GM19455 (cell line): ENCODE measurements at regions not wholly inside any gene's neighbourhood (a gene's known extent, or its start where the extent isn't known, plus 50 kb on each side); places are given as distances from the start of the nearest gene placed in this dataset.
"Not testable (repeated sequence)": the region's sequence is repeated elsewhere in the genome, so short reads cannot be mapped to it uniquely, and the experiment has no call there.

Experiments
- ATAC-seq: cut with Tn5 transposase; IDR thresholded peaks from one replicate; pipeline ENCODE4 v1.9.1; 2021; ENCODE audit not compliant: unreplicated experiment

DNA sequence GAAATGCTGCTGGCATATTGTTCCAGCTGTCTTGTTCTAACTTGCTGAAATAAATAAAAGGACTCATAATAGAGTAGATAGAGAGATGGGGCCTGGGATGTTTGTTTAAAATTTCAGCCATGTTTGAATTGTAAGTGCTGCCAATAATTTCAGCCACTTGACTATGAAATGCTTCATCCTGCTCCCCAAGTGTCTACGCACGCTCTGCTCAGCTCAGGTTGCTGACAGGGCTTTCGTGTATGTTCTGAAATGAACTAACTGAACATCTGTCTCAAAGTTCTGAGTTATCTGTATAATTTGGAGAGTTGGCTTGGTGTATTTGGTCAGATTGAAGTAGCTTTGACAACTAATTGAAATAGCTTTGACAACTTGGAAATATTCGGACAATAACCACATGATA is 387.8 kb downstream of the BMP2 start:
- no peak for ATAC-seq

GRCh38 chr20:7155794-7156193 is 388.3 kb downstream of the BMP2 start:
- no peak for ATAC-seq

DNA sequence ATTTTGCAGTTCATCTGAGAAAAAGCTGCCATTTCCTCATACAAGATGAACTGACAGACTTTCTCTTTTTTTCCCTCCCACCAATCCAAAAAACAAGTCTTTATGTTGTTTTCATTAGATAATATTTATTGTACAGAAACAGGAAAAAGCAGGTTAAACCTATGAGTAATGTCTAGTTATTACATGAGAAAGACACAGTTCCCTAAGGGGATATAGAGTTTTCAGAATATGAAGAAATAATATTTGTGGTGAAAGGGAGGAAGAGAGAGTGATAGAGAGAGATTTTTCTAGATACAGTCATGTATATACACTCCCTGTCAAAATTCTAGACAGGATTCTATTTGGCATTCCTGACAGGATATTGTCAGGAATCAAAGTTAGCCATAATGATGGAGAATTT is 392.4 kb downstream of the BMP2 start:
- ATAC-seq: no peak

- ATAC-seq: no peak
Observed at GRCh38 chr20:7161690-7162089, 394.2 kb downstream of the BMP2 start.

DNA sequence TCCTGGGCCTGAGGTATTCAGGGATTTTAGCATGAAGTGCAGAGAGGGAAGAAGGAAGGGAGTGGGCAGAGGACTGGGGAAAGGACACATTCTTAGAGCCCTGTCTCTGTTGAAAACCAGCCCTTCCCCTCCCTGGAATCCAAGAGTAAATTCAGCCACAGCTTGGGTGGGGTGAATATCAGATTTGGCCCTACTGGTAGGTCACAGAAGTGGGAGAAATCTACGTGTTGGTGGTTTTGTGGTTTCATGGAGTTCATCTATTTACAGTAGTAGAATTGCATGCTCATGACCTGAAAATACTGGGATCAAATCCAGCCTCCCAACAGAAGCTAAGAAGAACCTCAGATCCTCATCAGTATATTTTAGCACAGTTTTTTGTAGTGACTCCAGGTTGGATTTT is 404.4 kb downstream of the BMP2 start:
- ATAC-seq: no peak

- ATAC-seq: no peak
Observed at GRCh38 chr20:7174554-7174953, 407.1 kb downstream of the BMP2 start.

GRCh38 chr20:7175827-7176226 is 408.3 kb downstream of the BMP2 start:
- ATAC-seq: not testable (repeated sequence)

GRCh38 chr20:7178004-7178403 is 410.5 kb downstream of the BMP2 start:
- ATAC-seq: no peak

DNA sequence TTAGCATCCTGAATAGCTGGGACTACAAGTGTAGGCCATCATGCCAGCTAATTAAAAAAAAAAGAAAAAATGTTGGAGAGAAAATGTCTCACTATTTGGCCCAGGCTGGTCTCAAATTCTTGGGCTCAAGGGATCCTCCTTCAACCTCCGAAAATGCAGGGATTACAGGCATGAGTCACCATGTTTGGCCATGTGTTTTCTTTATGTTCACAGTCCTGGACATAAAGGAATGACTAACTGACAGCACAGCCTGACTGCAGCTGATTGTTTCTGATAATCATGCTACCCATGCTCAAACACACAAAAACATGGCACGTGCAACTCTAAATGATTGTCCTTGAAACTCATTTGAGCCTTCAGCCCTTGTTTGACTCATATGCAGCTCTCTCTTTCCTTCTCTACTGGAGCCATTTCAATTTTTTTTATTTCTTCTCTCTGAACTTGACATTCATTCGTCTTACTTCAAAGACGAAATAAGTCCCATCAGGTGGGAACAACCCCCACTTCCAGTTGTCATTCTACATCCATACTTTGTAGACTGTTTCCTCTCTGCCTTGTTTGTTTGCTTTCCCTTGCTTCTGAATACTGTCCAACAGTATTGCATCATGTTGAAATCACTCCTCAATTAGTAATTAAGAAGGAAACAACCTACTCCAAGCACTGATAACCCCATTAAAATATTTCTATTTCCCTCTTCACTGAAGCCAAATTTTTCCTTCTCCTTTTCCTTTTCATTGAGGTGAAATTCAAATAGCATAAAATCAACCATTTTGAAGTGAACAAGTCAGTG is 413.0 kb downstream of the BMP2 start:
- no peak for ATAC-seq

GRCh38 chr20:7189231-7189630 is 421.7 kb downstream of the BMP2 start:
- ATAC-seq: no peak

DNA sequence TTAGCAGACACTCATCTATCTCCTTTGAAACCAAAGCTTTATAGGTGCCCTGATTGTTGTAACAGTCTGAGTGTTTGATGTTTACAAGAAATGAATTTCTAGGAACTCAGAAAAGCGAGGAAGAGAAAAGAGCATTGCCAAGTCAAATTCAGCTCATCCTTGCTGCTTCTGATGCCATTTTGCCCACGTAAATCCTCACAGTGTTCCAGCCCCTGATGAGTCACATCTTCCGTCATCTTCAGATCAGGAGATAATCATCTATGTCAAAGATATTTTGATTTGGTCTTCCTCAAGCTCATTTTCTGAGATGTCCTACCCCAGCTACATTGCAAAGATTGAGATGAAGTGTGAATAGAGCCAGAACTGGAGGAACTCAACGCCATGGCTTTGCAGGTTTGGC is 426.2 kb downstream of the BMP2 start:
- no peak for ATAC-seq

DNA sequence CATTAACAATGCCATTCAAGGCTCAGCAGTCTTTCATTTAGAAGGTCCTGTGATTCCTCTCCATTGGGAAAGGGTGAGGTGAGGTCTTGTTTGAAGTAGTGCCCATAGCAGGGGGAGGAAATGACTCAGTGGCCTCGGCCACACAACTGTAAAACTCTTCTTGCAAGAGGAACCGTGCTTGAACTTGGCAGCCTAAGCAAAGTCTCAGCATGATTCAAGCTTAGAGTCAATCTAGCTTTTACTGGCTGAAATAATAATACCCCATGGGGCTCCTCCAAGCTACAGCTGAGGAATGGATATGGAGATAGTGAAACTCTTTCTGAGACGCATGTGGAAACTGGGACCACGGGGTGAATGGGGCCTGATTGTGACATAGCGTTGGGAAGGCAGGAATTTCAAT is 428.2 kb downstream of the BMP2 start:
- ATAC-seq: no peak

DNA sequence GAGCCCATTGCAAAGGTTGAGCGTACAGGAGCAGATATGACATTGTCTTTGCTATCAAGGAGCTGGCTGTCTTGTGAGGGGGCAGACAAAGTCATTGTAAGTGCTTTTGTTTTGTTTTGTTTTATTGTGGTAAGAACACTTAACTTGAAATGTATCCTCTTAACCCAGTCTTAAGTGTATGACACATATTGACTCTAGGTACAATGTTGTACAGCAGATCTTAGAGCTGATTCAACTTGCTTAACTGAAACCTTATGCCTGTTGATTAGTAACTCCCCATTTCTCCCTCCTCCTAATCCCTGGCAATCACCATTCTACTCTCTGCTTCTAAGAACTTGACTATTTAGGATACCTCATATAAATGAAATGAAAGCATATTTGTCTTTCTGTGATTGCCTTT is 429.0 kb downstream of the BMP2 start:
- no peak for ATAC-seq

GRCh38 chr20:7199861-7200260 is 432.4 kb downstream of the BMP2 start:
- no peak for ATAC-seq

DNA sequence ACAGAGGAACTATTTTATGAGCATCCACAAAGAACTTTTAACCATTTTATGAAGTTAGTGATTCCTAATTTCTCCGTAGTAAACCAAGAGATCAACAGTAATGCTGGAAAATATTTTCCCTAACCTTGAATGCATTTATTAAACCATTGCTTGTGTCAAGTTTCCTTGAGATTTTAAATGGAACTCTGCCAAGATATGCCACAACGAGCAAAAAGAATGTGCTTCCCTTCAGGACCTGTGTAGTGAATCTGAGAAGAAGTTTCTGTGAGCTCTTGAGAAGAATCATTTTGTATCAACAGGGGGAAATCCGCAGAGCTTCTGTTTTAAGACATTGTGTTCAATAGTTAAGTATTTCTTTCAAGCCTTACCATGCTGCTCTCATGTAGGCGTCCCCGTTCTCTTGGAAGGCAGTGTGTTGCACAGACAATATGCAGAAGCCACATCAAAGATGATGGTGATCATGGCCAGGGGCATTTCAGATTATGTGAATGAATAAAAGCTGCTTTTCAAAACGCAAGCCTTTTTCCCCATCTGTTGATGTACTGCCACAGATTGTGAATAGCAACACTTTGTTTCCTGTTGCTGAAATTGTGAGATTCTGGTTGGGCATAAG is 439.8 kb downstream of the BMP2 start:
- ATAC-seq: no peak

DNA sequence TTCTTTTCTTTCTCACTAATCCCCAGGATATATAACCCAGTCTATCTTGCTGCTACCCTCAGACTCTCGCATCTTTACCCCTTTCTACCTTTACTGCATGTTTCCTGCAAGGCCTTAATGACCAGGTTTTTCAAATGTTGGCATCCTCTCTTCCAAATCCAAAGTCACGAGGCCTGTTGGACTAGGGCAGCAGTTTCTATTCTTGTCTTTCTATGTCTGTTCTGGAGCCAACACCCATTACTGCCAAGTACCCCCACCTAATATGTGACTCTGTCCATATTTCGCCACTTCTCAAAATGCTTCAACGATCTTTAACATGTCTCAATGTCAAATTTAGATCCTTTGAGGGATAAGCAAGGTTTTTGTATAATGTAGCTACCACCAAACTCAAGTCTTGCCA is 443.4 kb downstream of the BMP2 start:
- no peak for ATAC-seq

DNA sequence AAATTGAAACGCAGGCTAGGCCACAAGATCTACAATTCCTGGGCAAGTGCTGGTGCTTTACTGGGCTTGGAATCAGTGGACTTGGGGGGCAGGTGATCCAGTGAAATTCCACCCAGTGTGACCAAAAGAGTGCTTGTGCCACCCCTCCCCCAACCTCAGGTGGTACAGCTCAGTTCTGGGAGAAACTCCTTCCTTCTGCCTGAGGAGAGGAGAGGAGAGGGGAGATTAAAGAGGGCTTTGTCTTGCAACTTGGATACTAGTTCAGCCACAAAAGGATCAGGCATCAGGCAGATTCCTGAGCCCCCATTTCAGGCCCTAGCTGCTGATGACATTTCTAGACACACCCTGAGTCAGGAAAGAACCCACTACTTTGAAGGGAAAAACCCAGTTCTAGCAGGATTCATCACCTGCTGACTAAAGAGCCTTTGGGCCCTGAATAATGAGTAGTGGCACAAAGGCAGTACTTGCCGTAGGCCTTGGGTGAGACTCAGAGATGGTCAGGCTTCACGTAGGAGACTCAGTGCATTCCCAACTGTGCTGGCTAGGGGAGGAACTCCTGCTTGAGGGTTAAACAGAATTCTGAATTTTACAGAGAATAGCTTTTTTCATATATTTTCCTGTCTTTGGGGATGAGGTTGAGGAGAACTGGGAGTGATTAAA is 446.7 kb downstream of the BMP2 start:
- no peak for ATAC-seq

DNA sequence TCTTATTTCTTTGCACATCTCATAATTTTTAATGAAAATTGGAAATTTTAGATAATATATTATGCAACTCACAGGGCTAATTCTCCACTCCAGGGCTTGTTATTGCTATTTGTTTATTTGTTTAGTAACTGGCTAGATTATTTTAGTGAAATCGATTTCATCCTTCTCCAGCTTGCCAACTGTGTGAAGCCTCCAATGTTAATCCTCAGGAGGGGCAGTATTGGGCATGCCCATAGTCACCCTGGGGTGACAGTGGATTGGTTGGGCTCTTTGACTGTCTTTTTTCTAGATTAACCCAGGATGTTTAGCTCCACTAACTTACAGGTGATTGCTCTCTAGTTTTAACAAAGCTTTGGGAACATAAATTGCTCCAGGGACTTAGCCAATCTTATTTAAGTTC is 450.1 kb downstream of the BMP2 start:
- no peak for ATAC-seq

- no peak for ATAC-seq
Observed at GRCh38 chr20:7220755-7221154, 453.3 kb downstream of the BMP2 start.

DNA sequence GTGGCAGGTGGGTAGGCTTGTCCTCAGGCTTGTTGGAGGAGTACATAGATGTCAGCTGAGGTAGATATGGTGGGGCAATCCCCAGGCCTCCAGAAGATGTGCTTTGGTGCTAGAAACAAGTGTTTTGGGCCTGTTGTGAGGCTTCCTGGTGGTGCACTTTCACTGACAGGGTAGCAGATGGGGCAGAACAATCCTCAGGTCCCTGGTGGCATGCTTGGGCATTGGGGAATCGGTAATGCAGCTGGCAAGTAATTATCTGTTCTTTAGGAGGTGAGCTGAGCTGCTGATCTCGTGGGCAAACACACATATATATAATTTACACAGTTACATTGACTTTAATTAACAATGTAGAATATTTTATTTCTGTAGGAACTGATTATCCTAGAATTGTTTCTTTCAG is 458.7 kb downstream of the BMP2 start:
- ATAC-seq: no peak

DNA sequence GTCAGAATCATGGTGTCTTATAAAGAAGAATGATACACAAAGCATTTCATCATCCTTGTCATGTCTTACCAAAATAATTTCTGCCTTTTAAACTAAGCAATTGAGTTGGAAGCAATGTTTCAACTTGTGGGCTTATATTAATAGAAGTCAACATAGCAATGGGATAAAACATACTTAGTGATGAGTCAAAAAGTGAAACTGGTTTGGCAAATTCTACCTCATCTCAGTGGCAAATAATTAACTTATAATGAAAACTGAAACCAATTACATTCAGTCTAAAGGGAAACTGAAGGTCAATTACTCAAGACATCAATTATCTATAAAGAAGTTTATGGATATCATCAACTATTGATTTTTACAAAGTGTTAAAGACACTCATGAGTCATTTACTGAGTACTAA is 463.8 kb downstream of the BMP2 start:
- ATAC-seq: no peak

DNA sequence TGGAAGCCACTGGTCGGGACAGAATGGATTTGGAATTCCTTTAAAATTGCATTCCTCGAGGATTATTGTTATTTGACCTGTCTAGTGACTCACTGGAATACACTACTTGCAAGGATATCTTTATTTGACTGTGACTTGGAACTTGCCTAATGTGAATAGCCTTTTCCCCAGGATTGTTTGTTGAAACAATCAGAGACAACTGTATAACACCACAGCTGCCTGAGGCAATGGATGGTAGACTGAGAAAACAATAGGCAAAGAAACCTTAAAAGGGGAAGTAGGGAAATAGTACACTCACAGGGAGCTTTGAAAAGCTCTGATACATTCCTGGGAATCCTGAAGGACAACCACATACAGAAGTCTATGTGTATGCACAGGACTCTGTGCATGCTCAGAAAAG is 465.3 kb downstream of the BMP2 start:
- no peak for ATAC-seq
